ENCODE measurements at regions not wholly inside any gene's neighbourhood (a gene's known extent, or its start where the extent isn't known, plus 50 kb on each side); places are given as distances from the start of the nearest gene placed in this dataset.
A peak's percentile ranks its signal among the peaks of the same experiment; 100 is the strongest.

DNA sequence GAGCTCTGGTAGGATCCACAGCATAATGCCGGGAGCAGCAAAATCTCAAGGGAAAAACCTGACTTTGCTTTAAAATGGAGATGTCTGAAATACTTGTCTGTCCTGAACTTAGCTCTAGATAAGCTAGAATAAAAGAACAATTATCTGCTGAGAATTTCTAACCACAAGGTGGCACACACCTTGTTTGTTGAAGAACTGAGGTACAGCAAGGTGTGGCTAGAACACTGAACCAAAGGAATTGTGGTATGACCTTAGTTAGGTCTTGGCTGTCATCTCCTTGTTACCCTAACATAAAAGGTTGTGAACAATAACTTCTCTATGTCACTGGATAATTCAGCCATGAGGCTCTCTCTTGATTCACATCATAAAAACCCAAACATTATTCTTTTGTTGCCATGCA is 72.3 kb upstream of the ANXA1 start:
- no peaks in the 10 kb centered on the region for H3K36me3 ChIP-seq (ENCODE audit: control insufficient read depth in 2 of 2, insufficient read depth in 2 of 2, low read length in 2 of 2)
- H3K4me3 ChIP-seq (ENCODE audit: low read length in 2 of 2), result no peak overlapping the region
- H3K4me1 ChIP-seq (ENCODE audit: control insufficient read depth, insufficient read depth, low read length), result no peaks in the 10 kb centered on the region
- H3K27ac ChIP-seq (ENCODE audit: low read length), result no peak overlapping the region
- no peak overlapping the region for H3K9ac ChIP-seq (ENCODE audit: low read length in 2 of 2)
- no peaks in the 10 kb centered on the region for H3K27me3 ChIP-seq (ENCODE audit: control insufficient read depth in 1 of 2, insufficient read depth in 2 of 2, low read length in 2 of 2)
- no peaks in the 10 kb centered on the region for H3K9me3 ChIP-seq (ENCODE audit: control insufficient read depth in 2 of 2, low read length in 2 of 2)

DNA sequence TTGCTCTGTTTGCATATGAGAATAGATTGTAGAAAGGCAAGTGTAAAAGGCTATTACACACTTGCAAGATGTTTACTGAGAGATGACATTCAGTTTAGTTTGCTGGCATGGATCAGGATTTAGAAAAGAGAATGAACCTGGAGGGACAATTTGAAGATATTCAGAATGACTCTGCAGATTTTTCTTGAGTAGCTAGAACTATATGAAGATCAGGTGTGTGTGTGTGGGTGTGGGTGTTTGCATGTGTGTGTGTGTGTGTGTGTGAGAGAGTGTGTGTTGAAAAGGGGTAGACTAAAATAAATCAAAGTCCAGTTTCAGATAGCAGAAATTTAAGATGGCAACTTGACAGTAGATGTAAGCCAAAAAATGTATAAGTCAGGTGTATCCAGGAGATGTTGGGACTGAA is 74.0 kb upstream of the ANXA1 start:
- Histone ChIP-seq H3K36me3 (ENCODE audit: control insufficient read depth in 2 of 2, insufficient read depth in 2 of 2, low read length in 2 of 2) (no peaks in the 10 kb centered on the region), H3K27me3 (ENCODE audit: control insufficient read depth in 1 of 2, insufficient read depth in 2 of 2, low read length in 2 of 2) (no peaks in the 10 kb centered on the region), H3K27ac (ENCODE audit: low read length) (no peak overlapping the region), H3K9ac (ENCODE audit: low read length in 2 of 2) (no peak overlapping the region), H3K4me3 (ENCODE audit: low read length in 2 of 2) (no peak overlapping the region), H3K9me3 (ENCODE audit: control insufficient read depth in 2 of 2, low read length in 2 of 2) (no peaks in the 10 kb centered on the region), H3K4me1 (ENCODE audit: control insufficient read depth, insufficient read depth, low read length) (no peaks in the 10 kb centered on the region)

DNA sequence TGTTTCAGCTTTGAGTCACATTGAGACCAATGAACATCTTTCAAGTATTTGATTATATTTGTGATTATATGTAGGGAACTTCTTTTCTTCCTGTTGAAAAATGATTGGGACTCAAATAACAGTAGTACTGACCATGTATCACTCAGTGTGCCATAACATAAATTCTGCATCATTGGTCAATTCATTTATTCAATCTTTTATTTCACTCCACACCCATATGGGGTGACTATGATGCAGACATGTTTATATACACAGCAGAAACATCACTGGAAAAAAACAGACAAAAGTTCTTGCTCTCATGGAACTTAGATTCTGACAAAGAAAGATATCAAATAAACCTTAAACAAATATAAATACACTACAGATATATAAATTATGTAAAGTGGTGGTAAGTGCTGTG is 74.7 kb upstream of the ANXA1 start:
- H3K9ac ChIP-seq (ENCODE audit: low read length in 2 of 2), result no peak overlapping the region

DNA sequence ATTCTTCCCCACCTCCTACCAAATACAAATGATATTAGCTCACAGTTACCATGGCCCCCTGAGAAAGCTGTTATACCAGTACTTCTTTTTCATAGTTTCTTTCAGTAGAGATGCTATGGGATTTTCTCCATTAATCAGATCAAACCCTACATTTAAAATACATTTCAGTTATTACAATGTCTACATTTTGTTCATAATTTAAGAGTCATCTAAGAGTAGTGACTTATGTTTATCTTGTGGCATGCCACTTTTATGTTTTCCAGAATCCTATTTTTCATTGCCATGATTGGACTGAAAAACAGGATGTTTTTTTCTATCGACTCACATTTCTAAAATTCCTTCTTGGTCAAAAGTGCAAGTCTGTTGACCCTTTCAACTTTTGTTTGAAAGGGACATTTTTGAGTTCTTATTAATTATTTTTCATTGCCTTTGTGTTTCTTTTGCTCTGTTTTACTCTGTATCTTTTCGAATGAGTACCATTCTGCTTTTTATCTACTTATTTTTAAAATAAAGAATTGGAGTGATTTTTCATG is 77.4 kb upstream of the ANXA1 start:
- no peaks in the 10 kb centered on the region for H3K4me1 ChIP-seq (ENCODE audit: control insufficient read depth, insufficient read depth, low read length)
- no peaks in the 10 kb centered on the region for H3K27me3 ChIP-seq (ENCODE audit: control insufficient read depth in 1 of 2, insufficient read depth in 2 of 2, low read length in 2 of 2)
- H3K9me3 ChIP-seq (ENCODE audit: control insufficient read depth in 2 of 2, low read length in 2 of 2), result no peaks in the 10 kb centered on the region
- no peak overlapping the region for H3K4me3 ChIP-seq (ENCODE audit: low read length in 2 of 2)
- no peaks in the 10 kb centered on the region for H3K36me3 ChIP-seq (ENCODE audit: control insufficient read depth in 2 of 2, insufficient read depth in 2 of 2, low read length in 2 of 2)
- no peak overlapping the region for H3K9ac ChIP-seq (ENCODE audit: low read length in 2 of 2)
- H3K27ac ChIP-seq (ENCODE audit: low read length), result no peak overlapping the region

More for the DNA sequence above, 74.7 kb upstream of the ANXA1 start:
- H3K27ac ChIP-seq (ENCODE audit: low read length), result no peak overlapping the region
- no peak overlapping the region for H3K4me3 ChIP-seq (ENCODE audit: low read length in 2 of 2)
- H3K27me3 ChIP-seq (ENCODE audit: control insufficient read depth in 1 of 2, insufficient read depth in 2 of 2, low read length in 2 of 2), result no peaks in the 10 kb centered on the region
- H3K9me3 ChIP-seq (ENCODE audit: control insufficient read depth in 2 of 2, low read length in 2 of 2), result no peaks in the 10 kb centered on the region
- H3K4me1 ChIP-seq (ENCODE audit: control insufficient read depth, insufficient read depth, low read length), result no peaks in the 10 kb centered on the region
- H3K36me3 ChIP-seq (ENCODE audit: control insufficient read depth in 2 of 2, insufficient read depth in 2 of 2, low read length in 2 of 2), result no peaks in the 10 kb centered on the region

DNA sequence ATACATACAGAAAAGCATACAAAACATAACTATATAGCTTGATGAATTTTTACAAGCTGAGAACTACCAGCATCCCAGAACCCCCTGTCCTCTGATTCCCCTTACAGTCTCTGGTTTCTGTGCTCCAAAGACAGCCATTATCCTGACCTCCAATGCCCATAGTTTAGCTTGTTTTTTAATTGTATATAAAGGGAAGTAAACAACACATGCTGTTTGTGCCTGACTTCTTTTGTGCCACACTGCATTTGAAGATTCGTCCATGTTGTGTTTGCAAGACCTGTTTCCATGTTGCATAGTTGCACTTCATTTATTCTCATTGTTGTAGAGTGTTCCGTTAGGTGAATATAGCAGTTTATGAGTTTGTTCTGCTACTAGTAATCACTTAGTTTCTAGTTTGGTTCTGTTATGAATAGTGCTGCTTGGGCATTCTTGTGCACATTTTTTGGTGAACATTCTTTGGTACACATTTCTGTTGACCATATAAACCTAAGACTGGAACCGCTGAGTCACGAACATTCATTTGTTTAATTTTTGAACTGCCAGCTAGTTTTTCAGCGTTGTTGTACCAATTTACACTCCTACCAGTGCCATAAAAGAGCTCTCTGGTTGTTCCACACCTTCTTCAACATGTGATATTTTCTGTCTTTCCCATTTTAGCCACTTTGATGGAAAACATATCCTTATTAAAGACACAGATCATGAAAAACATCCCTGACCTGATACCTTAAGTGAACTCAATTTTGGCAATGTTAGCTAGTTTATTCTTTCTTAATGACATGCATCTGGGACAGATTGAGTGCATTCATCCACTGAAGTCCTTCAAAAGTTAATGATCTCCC is 78.1 kb upstream of the ANXA1 start:
- peak overlapping the region; percentile 8 for H3K27ac ChIP-seq (ENCODE audit: low read length)
- H3K27me3 ChIP-seq (ENCODE audit: control insufficient read depth in 1 of 2, insufficient read depth in 2 of 2, low read length in 2 of 2), result no peaks in the 10 kb centered on the region
- no peak overlapping the region for H3K4me3 ChIP-seq (ENCODE audit: low read length in 2 of 2)
- H3K4me1 ChIP-seq (ENCODE audit: control insufficient read depth, insufficient read depth, low read length), result no peaks in the 10 kb centered on the region
- no peaks in the 10 kb centered on the region for H3K9me3 ChIP-seq (ENCODE audit: control insufficient read depth in 2 of 2, low read length in 2 of 2)
- no peak overlapping the region for H3K9ac ChIP-seq (ENCODE audit: low read length in 2 of 2)
- no peaks in the 10 kb centered on the region for H3K36me3 ChIP-seq (ENCODE audit: control insufficient read depth in 2 of 2, insufficient read depth in 2 of 2, low read length in 2 of 2)

DNA sequence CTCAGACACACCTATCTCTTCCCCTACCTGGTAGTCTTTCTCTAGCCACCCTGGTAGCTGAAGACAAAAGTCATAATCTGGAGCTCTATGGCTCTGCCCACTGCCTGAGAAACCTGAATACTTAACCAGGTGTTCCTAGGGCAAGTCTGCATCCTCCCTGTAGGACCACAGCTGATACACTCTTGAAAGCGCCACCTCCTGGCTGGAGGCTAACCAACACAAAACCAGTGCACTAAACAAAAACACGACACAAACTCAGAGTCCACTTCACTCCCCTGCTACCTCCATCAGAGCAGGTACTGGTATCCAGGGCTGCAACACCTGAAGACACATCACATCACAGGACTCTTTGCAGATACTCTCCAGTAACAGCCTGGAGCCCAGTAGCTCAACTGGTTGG is 84.6 kb upstream of the ANXA1 start:
- Histone ChIP-seq H3K36me3 (ENCODE audit: control insufficient read depth in 2 of 2, insufficient read depth in 2 of 2, low read length in 2 of 2) (no peaks in the 10 kb centered on the region), H3K27ac (ENCODE audit: low read length) (no peak overlapping the region), H3K9me3 (ENCODE audit: control insufficient read depth in 2 of 2, low read length in 2 of 2) (no peaks in the 10 kb centered on the region), H3K9ac (ENCODE audit: low read length in 2 of 2) (no peak overlapping the region), H3K27me3 (ENCODE audit: control insufficient read depth in 1 of 2, insufficient read depth in 2 of 2, low read length in 2 of 2) (no peaks in the 10 kb centered on the region), H3K4me3 (ENCODE audit: low read length in 2 of 2) (no peak overlapping the region), H3K4me1 (ENCODE audit: control insufficient read depth, insufficient read depth, low read length) (no peaks in the 10 kb centered on the region)

DNA sequence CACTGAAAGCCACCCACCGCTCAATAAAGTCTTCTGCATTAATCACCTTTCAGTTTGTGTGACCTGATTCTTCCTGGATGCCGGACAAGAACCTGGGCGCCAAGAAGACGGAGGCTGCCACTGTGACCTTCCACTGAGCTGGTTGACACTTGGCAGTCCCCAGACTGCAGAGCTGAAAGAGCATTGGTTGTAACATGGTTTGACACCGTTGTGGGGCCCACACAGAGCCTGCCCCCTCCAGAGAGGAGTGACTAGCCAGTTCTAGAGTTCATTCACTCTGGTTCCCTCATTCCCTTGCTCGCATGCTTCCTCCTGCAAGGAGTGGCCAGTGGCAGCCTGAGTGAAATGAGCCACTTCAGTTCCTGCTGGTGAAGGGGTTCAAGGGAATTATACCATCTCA is 86.2 kb upstream of the ANXA1 start:
- H3K4me1 ChIP-seq (ENCODE audit: control insufficient read depth, insufficient read depth, low read length), result no peaks in the 10 kb centered on the region
- no peak overlapping the region for H3K27ac ChIP-seq (ENCODE audit: low read length)
- no peaks in the 10 kb centered on the region for H3K27me3 ChIP-seq (ENCODE audit: control insufficient read depth in 1 of 2, insufficient read depth in 2 of 2, low read length in 2 of 2)
- no peak overlapping the region for H3K9ac ChIP-seq (ENCODE audit: low read length in 2 of 2)
- H3K36me3 ChIP-seq (ENCODE audit: control insufficient read depth in 2 of 2, insufficient read depth in 2 of 2, low read length in 2 of 2), result no peaks in the 10 kb centered on the region
- H3K4me3 ChIP-seq (ENCODE audit: low read length in 2 of 2), result no peak overlapping the region
- no peaks in the 10 kb centered on the region for H3K9me3 ChIP-seq (ENCODE audit: control insufficient read depth in 2 of 2, low read length in 2 of 2)

DNA sequence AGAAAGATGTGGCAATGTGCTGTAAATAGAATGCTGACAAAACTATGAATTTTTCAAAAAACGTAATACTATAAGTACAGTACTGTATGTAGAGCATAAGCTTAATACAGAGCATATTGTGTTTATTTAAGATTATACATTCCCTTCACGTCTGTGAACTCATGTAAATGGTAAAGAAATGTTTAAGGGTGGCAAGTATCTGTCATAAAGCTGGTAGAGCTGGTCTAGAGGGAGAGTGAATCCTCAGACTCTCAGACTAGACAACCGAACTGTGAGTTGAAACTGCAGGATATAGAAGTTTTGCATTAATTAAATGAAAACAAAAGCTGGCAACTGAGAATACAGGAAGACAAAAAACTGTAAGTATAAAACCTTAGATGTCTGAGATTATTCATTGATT is 87.3 kb upstream of the ANXA1 start:
- H3K9me3 ChIP-seq (ENCODE audit: control insufficient read depth in 2 of 2, low read length in 2 of 2), result no peaks in the 10 kb centered on the region
- H3K4me3 ChIP-seq (ENCODE audit: low read length in 2 of 2), result no peak overlapping the region
- H3K4me1 ChIP-seq (ENCODE audit: control insufficient read depth, insufficient read depth, low read length), result no peaks in the 10 kb centered on the region
- H3K27ac ChIP-seq (ENCODE audit: low read length), result no peak overlapping the region
- H3K9ac ChIP-seq (ENCODE audit: low read length in 2 of 2), result no peak overlapping the region
- no peaks in the 10 kb centered on the region for H3K36me3 ChIP-seq (ENCODE audit: control insufficient read depth in 2 of 2, insufficient read depth in 2 of 2, low read length in 2 of 2)
- H3K27me3 ChIP-seq (ENCODE audit: control insufficient read depth in 1 of 2, insufficient read depth in 2 of 2, low read length in 2 of 2), result no peaks in the 10 kb centered on the region

DNA sequence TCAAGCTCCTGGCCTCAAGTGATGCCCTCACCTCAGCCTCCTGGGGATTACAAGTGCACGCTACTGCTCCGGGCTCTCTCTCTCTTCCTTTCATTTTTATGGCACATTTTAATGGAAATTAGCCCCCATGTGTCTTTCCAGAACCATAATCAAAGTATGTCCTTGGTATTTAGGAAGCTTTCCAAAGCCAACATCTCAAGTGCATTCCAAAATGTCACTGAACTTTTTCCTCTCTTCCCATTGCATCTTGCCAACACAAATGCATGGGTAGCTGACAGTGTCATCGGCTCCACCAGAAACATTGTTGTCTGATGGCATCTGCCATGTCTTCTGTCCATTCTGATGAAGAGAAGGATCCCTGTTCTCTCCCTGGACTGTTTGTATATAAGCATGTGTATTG is 90.5 kb upstream of the ANXA1 start:
- Histone ChIP-seq H3K27me3 (ENCODE audit: control insufficient read depth in 1 of 2, insufficient read depth in 2 of 2, low read length in 2 of 2) (no peaks in the 10 kb centered on the region), H3K9me3 (ENCODE audit: control insufficient read depth in 2 of 2, low read length in 2 of 2) (no peaks in the 10 kb centered on the region), H3K9ac (ENCODE audit: low read length in 2 of 2) (no peak overlapping the region), H3K4me1 (ENCODE audit: control insufficient read depth, insufficient read depth, low read length) (no peaks in the 10 kb centered on the region), H3K4me3 (ENCODE audit: low read length in 2 of 2) (no peak overlapping the region), H3K36me3 (ENCODE audit: control insufficient read depth in 2 of 2, insufficient read depth in 2 of 2, low read length in 2 of 2) (no peaks in the 10 kb centered on the region), H3K27ac (ENCODE audit: low read length) (no peak overlapping the region)

DNA sequence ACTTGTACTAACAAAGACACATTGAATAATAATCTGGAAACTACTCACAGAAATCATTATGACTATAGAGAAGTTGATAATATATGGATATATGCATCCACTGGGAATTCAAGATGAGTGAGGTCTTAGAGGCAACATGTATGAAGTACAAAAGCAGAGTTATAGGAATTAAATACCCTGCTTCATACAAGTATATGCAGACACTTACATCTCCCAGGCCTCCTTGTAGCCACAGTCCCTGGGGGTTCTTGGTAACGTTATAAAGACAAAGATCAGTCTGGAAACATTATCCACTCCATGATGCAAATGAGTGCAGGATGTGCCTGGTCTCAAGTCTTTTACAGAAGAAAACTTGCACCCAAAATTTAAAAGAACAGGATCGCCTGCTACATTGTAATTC is 92.4 kb upstream of the ANXA1 start:
- Histone ChIP-seq H3K9ac (ENCODE audit: low read length in 2 of 2) (no peak overlapping the region), H3K27me3 (ENCODE audit: control insufficient read depth in 1 of 2, insufficient read depth in 2 of 2, low read length in 2 of 2) (no peaks in the 10 kb centered on the region), H3K36me3 (ENCODE audit: control insufficient read depth in 2 of 2, insufficient read depth in 2 of 2, low read length in 2 of 2) (no peaks in the 10 kb centered on the region), H3K4me1 (ENCODE audit: control insufficient read depth, insufficient read depth, low read length) (no peaks in the 10 kb centered on the region), H3K9me3 (ENCODE audit: control insufficient read depth in 2 of 2, low read length in 2 of 2) (no peaks in the 10 kb centered on the region), H3K4me3 (ENCODE audit: low read length in 2 of 2) (no peak overlapping the region), H3K27ac (ENCODE audit: low read length) (no peak overlapping the region)

DNA sequence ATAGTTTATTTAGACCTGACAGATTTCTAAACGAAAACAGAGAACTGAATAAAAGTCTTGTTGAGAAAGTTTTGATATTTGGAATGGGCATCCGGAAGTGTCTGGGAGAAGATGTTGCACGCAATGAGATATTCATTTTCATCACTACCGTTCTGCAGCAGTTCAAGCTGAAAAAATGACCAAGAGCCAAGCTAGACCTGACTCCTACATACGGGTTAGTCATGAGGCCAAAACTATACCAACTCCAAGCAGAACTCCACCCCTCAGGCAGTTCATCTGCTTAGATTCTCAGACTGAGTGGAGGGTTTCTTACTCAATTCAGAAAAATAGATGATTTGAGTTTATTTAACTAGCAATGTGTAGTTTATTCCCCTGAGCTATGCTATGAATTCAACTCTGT is 95.4 kb upstream of the ANXA1 start:
- no peak overlapping the region for H3K4me3 ChIP-seq (ENCODE audit: low read length in 2 of 2)
- H3K9ac ChIP-seq (ENCODE audit: low read length in 2 of 2), result no peak overlapping the region
- no peak overlapping the region for H3K27ac ChIP-seq (ENCODE audit: low read length)
- H3K36me3 ChIP-seq (ENCODE audit: control insufficient read depth in 2 of 2, insufficient read depth in 2 of 2, low read length in 2 of 2), result no peaks in the 10 kb centered on the region
- H3K9me3 ChIP-seq (ENCODE audit: control insufficient read depth in 2 of 2, low read length in 2 of 2), result no peaks in the 10 kb centered on the region
- H3K27me3 ChIP-seq (ENCODE audit: control insufficient read depth in 1 of 2, insufficient read depth in 2 of 2, low read length in 2 of 2), result no peaks in the 10 kb centered on the region
- no peaks in the 10 kb centered on the region for H3K4me1 ChIP-seq (ENCODE audit: control insufficient read depth, insufficient read depth, low read length)
